NCI-H128 (cell line): ENCODE measurements at regions not wholly inside any gene's neighbourhood (a gene's known extent, or its start where the extent isn't known, plus 50 kb on each side); places are given as distances from the start of the nearest gene placed in this dataset.
"Not testable (repeated sequence)": the region's sequence is repeated elsewhere in the genome, so short reads cannot be mapped to it uniquely, and the experiment has no call there.

Experiments used
- DNase-seq: peaks from one replicate; lab custom pipeline; 2025; ENCODE audit not compliant: unreplicated experiment; lab: John Stamatoyannopoulos, UW

GRCh38 chr6:81565071-81565470 lies 187.4 kb downstream of the TENT5A start:
- DNase-seq = no peak

- no peak for DNase-seq
These were observed 187.9 kb downstream of the TENT5A start for GRCh38 chr6:81564470-81565068.

GRCh38 chr6:81562169-81562568 lies 190.3 kb downstream of the TENT5A start:
- no peak for DNase-seq

- no peak for DNase-seq
These were observed 190.8 kb downstream of the TENT5A start for GRCh38 chr6:81561731-81562130.

- no peak for DNase-seq
These were observed 191.4 kb downstream of the TENT5A start for GRCh38 chr6:81561071-81561564.

GRCh38 chr6:81557811-81558210 lies 194.7 kb downstream of the TENT5A start:
- no peak for DNase-seq

- no peak for DNase-seq
These were observed 195.9 kb downstream of the TENT5A start for GRCh38 chr6:81556551-81556950.

- no peak for DNase-seq
These were observed 199.3 kb downstream of the TENT5A start for GRCh38 chr6:81553216-81553615.

- no peak for DNase-seq
These were observed 199.8 kb downstream of the TENT5A start for GRCh38 chr6:81552644-81553043.

GRCh38 chr6:81547149-81547548 lies 205.3 kb downstream of the TENT5A start:
- DNase-seq = no peak

- DNase-seq = no peak
These were observed 217.5 kb downstream of the TENT5A start for GRCh38 chr6:81534934-81535465.

GRCh38 chr6:81531869-81532561 lies 220.5 kb downstream of the TENT5A start:
- no peak for DNase-seq

- no peak for DNase-seq
These were observed 235.0 kb downstream of the TENT5A start for GRCh38 chr6:81517455-81517854.

GRCh38 chr6:81515562-81516453 lies 236.7 kb downstream of the TENT5A start:
- no peak for DNase-seq

- not testable (repeated sequence) for DNase-seq
These were observed 238.3 kb downstream of the TENT5A start for GRCh38 chr6:81514195-81514594.

- DNase-seq = no peak
These were observed 241.1 kb downstream of the TENT5A start for GRCh38 chr6:81511423-81511822.

GRCh38 chr6:81495999-81496398 lies 256.5 kb downstream of the TENT5A start:
- DNase-seq = no peak

- DNase-seq = no peak
These were observed 260.9 kb downstream of the TENT5A start for GRCh38 chr6:81491454-81492101.

GRCh38 chr6:81487489-81487888 lies 265.0 kb downstream of the TENT5A start:
- DNase-seq = no peak

GRCh38 chr6:81486234-81486633 lies 266.2 kb downstream of the TENT5A start:
- DNase-seq = no peak

- DNase-seq = no peak
These were observed 267.1 kb downstream of the TENT5A start for GRCh38 chr6:81485395-81485794.
